ENCODE measurements at regions not wholly inside any gene's neighbourhood (a gene's known extent, or its start where the extent isn't known, plus 50 kb on each side); places are given as distances from the start of the nearest gene placed in this dataset.

DNA sequence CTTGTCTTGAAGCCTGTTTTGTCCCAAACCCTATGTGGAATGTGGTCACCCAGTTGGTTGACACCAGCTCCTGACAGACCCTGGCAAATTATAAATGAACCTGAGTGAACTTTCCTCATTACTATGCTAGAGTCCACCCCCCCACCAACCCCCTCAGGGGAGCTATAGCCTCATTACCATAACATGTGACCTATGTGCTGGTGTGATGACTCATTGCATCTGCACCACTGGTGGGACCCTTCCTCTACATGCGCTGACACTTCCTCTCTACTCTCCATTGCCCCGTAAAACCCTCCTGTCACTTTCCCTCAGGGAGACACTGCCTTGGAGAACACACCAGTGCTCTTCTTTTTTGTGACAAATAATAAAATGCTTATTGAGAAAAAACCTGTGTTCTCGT is 105.0 kb upstream of the SESN3 start:
- DNase-seq (no peak), ATAC-seq (no peak)
- H3K27me3 ChIP-seq: no peaks in the 10 kb centered on the region
- no peaks in the 10 kb centered on the region for H3K9me3 ChIP-seq
- H3K4me1 ChIP-seq: peaks cover 35% of the 10 kb centered on the region
- intact Hi-C loops (cut with DNase I): no loop called here
- H3K36me3 ChIP-seq: no peaks in the 10 kb centered on the region
- TF ChIP-seq, protein P1, sequence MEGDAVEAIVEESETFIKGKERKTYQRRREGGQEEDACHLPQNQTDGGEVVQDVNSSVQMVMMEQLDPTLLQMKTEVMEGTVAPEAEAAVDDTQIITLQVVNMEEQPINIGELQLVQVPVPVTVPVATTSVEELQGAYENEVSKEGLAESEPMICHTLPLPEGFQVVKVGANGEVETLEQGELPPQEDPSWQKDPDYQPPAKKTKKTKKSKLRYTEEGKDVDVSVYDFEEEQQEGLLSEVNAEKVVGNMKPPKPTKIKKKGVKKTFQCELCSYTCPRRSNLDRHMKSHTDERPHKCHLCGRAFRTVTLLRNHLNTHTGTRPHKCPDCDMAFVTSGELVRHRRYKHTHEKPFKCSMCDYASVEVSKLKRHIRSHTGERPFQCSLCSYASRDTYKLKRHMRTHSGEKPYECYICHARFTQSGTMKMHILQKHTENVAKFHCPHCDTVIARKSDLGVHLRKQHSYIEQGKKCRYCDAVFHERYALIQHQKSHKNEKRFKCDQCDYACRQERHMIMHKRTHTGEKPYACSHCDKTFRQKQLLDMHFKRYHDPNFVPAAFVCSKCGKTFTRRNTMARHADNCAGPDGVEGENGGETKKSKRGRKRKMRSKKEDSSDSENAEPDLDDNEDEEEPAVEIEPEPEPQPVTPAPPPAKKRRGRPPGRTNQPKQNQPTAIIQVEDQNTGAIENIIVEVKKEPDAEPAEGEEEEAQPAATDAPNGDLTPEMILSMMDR (IDR thresholded peaks at IDR 0.05): no peak
- H3K4me3 ChIP-seq: no peak overlapping the region
- H3K27ac ChIP-seq: no peak overlapping the region

DNA sequence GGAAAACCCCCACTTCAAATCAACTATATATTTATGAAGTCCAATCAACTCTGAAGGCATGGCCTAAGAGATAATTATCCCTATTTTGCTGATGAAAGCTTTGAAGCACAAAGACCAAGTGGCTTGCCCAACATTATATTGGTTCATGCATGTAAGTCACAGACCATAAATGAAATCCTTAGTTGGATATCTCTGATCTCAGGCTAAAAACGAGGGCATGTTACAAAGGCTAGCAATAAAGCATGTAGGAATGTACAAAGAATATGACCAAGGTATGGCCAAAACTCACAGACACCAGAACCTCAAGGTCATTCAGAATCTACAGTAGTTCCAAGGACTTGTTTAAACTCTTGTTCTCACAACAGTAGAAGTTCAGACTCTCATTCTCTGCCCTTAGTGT is 100.2 kb upstream of the SESN3 start:
- Histone ChIP-seq H3K27ac (no peak overlapping the region), H3K27me3 (no peaks in the 10 kb centered on the region), H3K4me1 (no peaks in the 10 kb centered on the region), H3K4me3 (no peak overlapping the region), H3K36me3 (no peaks in the 10 kb centered on the region), H3K9me3 (no peaks in the 10 kb centered on the region)
- no peak for ATAC-seq
- no peak for DNase-seq
- intact Hi-C loops (cut with DNase I): no loop called here
- TF ChIP-seq, protein P1 (IDR thresholded peaks at IDR 0.05): no peak

DNA sequence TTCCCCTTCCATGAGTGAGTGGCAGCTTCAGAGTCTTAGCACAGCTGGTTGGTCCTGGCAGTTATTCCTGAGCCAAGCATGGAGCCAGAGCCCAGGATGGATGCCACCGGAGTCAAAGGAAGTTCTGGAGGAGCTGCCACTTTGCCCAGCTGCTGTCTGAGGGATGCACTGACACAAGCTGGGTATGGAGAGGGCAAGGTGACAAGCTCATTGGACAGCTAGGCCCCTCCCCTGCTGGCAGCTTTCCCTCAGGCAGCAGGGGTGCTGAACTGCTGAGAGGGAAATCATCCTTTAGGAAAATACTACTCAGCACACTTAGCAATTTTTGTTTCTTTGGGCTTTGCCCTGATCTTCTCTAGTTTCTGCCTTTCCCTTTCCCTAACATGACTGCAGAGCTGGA is 99.3 kb upstream of the SESN3 start:
- Histone ChIP-seq H3K4me3 (no peak overlapping the region), H3K27me3 (no peaks in the 10 kb centered on the region), H3K36me3 (no peaks in the 10 kb centered on the region), H3K27ac (no peak overlapping the region), H3K9me3 (no peaks in the 10 kb centered on the region), H3K4me1 (no peaks in the 10 kb centered on the region)
- no peak for DNase-seq
- ATAC-seq: no peak
- intact Hi-C loops (cut with DNase I): no loop called here
- TF ChIP-seq, protein P1 (IDR thresholded peaks at IDR 0.05): no peak

DNA sequence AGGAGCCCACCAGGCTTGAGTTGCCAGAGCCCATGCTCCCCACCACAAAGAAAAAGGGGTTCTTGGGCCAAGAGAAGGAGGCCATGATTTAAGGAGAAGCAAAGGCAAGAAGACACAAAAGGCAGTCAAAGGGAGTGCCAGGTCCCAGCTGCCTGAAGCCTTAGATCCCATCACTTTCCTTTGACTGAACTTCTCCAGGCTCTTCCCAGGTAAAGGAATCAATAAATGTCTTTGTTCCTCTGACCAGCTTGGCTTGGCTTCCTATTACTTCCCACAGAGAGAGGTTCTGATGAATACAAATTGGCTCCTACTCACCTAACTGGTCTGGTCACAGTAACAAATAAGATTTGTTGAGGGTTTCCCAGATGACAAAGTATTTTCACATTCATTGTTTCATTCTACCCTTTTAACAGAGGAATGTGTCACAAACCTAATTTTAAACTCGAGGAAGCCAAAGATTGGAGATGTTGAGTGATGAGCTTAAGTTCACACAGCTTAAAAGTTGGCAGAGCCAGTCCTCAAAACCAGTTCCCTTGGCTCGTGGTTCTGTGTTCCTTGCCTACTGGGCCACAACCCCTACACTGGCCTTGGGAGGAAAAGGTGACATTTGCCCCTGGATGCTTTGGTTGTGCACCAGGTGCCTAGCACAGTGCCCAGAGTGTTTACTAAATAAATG is 96.4 kb upstream of the SESN3 start:
- no peak overlapping the region for H3K4me3 ChIP-seq
- ATAC-seq: no peak
- H3K27me3 ChIP-seq: no peaks in the 10 kb centered on the region
- intact Hi-C loops (cut with DNase I): no loop called here
- H3K27ac ChIP-seq: no peak overlapping the region
- TF ChIP-seq, protein P1 (IDR thresholded peaks at IDR 0.05): no peak
- no peak for DNase-seq
- no peaks in the 10 kb centered on the region for H3K4me1 ChIP-seq
- no peaks in the 10 kb centered on the region for H3K36me3 ChIP-seq
- no peaks in the 10 kb centered on the region for H3K9me3 ChIP-seq

DNA sequence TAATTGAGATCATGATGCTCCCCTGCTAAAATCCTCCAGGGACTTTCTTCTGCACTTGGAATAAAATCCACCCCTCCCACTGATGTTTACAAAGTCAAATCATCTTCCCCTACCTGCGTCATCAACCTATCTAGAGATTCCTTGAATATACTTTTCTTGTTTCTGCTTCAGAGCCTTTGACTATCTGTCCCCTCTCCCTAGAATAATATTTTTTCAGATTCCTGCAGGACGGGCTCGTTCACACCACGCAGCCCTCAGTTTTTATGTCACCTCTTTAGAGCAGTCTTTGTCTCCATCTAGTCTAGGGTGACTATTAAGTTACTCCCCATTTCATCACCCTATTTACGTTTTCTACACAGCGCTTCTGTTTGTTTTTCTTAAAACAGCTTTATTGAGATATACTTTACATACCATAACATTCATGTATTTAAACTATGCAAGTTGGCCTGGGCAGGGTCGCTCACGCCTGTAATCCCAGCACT is 94.8 kb upstream of the SESN3 start:
- intact Hi-C loops (cut with DNase I): no loop called here
- Histone ChIP-seq H3K27ac (no peak overlapping the region), H3K4me1 (no peaks in the 10 kb centered on the region), H3K27me3 (no peaks in the 10 kb centered on the region), H3K4me3 (no peak overlapping the region), H3K9me3 (no peaks in the 10 kb centered on the region), H3K36me3 (no peaks in the 10 kb centered on the region)
- TF ChIP-seq, protein P1 (IDR thresholded peaks at IDR 0.05): no peak
- DNase-seq: no peak
- no peak for ATAC-seq

DNA sequence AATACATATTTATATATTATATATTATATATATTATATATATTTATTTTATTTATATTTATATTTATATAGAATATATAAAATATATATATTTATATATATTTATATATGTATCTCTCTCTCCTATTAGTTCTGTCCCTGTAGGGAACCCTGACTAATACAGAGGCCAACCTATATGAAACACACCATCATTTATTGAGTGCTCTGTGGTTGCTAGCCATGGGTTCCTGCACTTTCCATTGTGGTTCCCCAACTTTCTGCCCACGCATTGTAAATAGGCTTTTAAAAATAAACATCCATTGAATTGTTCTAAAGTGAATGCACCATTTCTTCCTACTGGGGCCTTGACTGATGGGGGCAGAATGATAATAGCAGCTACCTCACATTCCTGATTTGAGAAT is 93.8 kb upstream of the SESN3 start:
- ATAC-seq (no peak), DNase-seq (no peak)
- no peak overlapping the region for H3K27ac ChIP-seq
- H3K36me3 ChIP-seq: no peaks in the 10 kb centered on the region
- H3K9me3 ChIP-seq: no peaks in the 10 kb centered on the region
- no peak overlapping the region for H3K4me3 ChIP-seq
- no peaks in the 10 kb centered on the region for H3K4me1 ChIP-seq
- intact Hi-C loops (cut with DNase I): no loop called here
- TF ChIP-seq, protein P1 (IDR thresholded peaks at IDR 0.05): no peak
- no peaks in the 10 kb centered on the region for H3K27me3 ChIP-seq

Measured in upper lobe of right lung (tissue), 1 donor.